ENCODE measurements at regions not wholly inside any gene's neighbourhood (a gene's known extent, or its start where the extent isn't known, plus 50 kb on each side); places are given as distances from the start of the nearest gene placed in this dataset.

- Histone ChIP-seq H3K27me3 (peaks cover 0 to 9% (median 0%) of the 10 kb centered on the region in 3 donors), H3K36me3 (no peaks in the 10 kb centered on the region), H3K27ac (no peak overlapping the region), H3K4me1 (peaks cover 0 to 12% (median 3%) of the 10 kb centered on the region in 4 donors), H3K9me3 (no peaks in the 10 kb centered on the region), H3K4me3 (no peak overlapping the region)
- DNase-seq, result no peak
- TF ChIP-seq POLR2AphosphoS5 (IDR thresholded peaks at IDR 0.05) (no peak), POLR2A (IDR thresholded peaks at IDR 0.05) (no peak), EP300 (IDR thresholded peaks at IDR 0.05) (no peak), CTCF (IDR thresholded peaks at IDR 0.05) (no peak)
- intact Hi-C loops (cut with DNase I), result no loop called here
- 66 to 85% methylated on average over 3 of the region's 3 CpGs for WGBS, 2 donors
These were observed 266.7 kb downstream of the LRFN2 start for GRCh38 chr6:40320441-40320840.

GRCh38 chr6:40319124-40319523, 268.0 kb downstream of the LRFN2 start:
- H3K36me3 ChIP-seq, result no peaks in the 10 kb centered on the region
- intact Hi-C loops (cut with DNase I), result no loop called here
- TF ChIP-seq POLR2AphosphoS5 (IDR thresholded peaks at IDR 0.05), result no peak
- TF ChIP-seq POLR2A (IDR thresholded peaks at IDR 0.05), result no peak
- TF ChIP-seq EP300 (IDR thresholded peaks at IDR 0.05), result no peak
- no peak for TF ChIP-seq CTCF (IDR thresholded peaks at IDR 0.05)
- peaks cover 0 to 6% (median 2%) of the 10 kb centered on the region in 4 donors for H3K4me1 ChIP-seq
- no peak for DNase-seq
- no peak overlapping the region for H3K27ac ChIP-seq
- no peaks in the 10 kb centered on the region for H3K9me3 ChIP-seq
- no peaks in the 10 kb centered on the region for H3K27me3 ChIP-seq
- H3K4me3 ChIP-seq, result no peak overlapping the region

GRCh38 chr6:40315060-40315459, 272.1 kb downstream of the LRFN2 start:
- 89 to 91% methylated on average over 5 of the region's 5 CpGs for WGBS, 2 donors
- Histone ChIP-seq H3K27ac (no peak overlapping the region), H3K36me3 (no peaks in the 10 kb centered on the region), H3K4me3 (no peak overlapping the region), H3K9me3 (no peaks in the 10 kb centered on the region), H3K4me1 (no peaks in the 10 kb centered on the region), H3K27me3 (no peaks in the 10 kb centered on the region)
- intact Hi-C loops (cut with DNase I), result no loop called here
- no peak for DNase-seq
- TF ChIP-seq CTCF (IDR thresholded peaks at IDR 0.05) (no peak), POLR2A (IDR thresholded peaks at IDR 0.05) (no peak), POLR2AphosphoS5 (IDR thresholded peaks at IDR 0.05) (no peak), EP300 (IDR thresholded peaks at IDR 0.05) (no peak)

- Histone ChIP-seq H3K36me3 (no peaks in the 10 kb centered on the region), H3K27me3 (peaks cover 0 to 8% (median 0%) of the 10 kb centered on the region in 3 donors), H3K27ac (no peak overlapping the region), H3K9me3 (no peaks in the 10 kb centered on the region), H3K4me1 (no peaks in the 10 kb centered on the region), H3K4me3 (no peak overlapping the region)
- no peak for DNase-seq
- intact Hi-C loops (cut with DNase I), result no loop called here
- TF ChIP-seq POLR2AphosphoS5 (IDR thresholded peaks at IDR 0.05), result no peak
- no peak for TF ChIP-seq POLR2A (IDR thresholded peaks at IDR 0.05)
- TF ChIP-seq EP300 (IDR thresholded peaks at IDR 0.05), result no peak
- TF ChIP-seq CTCF (IDR thresholded peaks at IDR 0.05), result no peak
These were observed 273.6 kb downstream of the LRFN2 start for GRCh38 chr6:40313582-40313981.

GRCh38 chr6:40312213-40313015, 274.8 kb downstream of the LRFN2 start:
- Histone ChIP-seq H3K27ac (no peak overlapping the region), H3K4me1 (no peaks in the 10 kb centered on the region), H3K4me3 (no peak overlapping the region), H3K36me3 (no peaks in the 10 kb centered on the region), H3K27me3 (peaks cover 0 to 16% (median 0%) of the 10 kb centered on the region in 3 donors), H3K9me3 (no peaks in the 10 kb centered on the region)
- TF ChIP-seq POLR2AphosphoS5 (IDR thresholded peaks at IDR 0.05), result no peak
- TF ChIP-seq POLR2A (IDR thresholded peaks at IDR 0.05), result no peak
- TF ChIP-seq EP300 (IDR thresholded peaks at IDR 0.05), result no peak
- no peak for TF ChIP-seq CTCF (IDR thresholded peaks at IDR 0.05)
- 85 to 87% methylated on average over 5 of the region's 5 CpGs for WGBS, 2 donors
- intact Hi-C loops (cut with DNase I), result no loop called here
- DNase-seq, result no peak

All from sigmoid colon (tissue), 6 donors.